GM12878 (cell line): ENCODE measurements at regions not wholly inside any gene's neighbourhood (a gene's known extent, or its start where the extent isn't known, plus 50 kb on each side); places are given as distances from the start of the nearest gene placed in this dataset.

Experiments
- CBFB ChIP-seq: IDR thresholded peaks from 2 replicates; pipeline ENCODE4 v1.6.1; 2016; ENCODE audit warnings: antibody characterized with exemption, low read depth
- CTCF ChIP-seq, 3 experiments: IDR thresholded peaks in 2 of 3; conservative IDR thresholded peaks in 1 of 3; 2 replicates each; pipeline ENCODE4 v1.5.1; 2011; ENCODE audit warnings: low read depth in 3 of 3, low read length in 3 of 3, mild to moderate bottlenecking in 3 of 3, control low read depth in 2 of 3, moderate library complexity in 2 of 3, inconsistent platforms in 1 of 3, mixed read lengths in 1 of 3; ENCODE audit not compliant: control insufficient read depth in 2 of 3, insufficient read depth in 1 of 3; ENCODE audit errors: extremely low read depth in 1 of 3
- HCFC1 ChIP-seq: fragments of 150-350 bp; IDR thresholded peaks from 2 replicates; pipeline ENCODE4 v1.6.1; 2014; ENCODE audit warnings: low read length
- HDAC6 ChIP-seq: fragments of 200-600 bp; sonication (generic); IDR thresholded peaks from one replicate; pipeline ENCODE4 v1.8.0; 2017; ENCODE audit warnings: antibody characterized with exemption; ENCODE audit not compliant: unreplicated experiment
- IKZF1 ChIP-seq: fragments of 450-650 bp; conservative IDR thresholded peaks from 2 replicates; pipeline ENCODE4 v1.6.1; 2017; ENCODE audit warnings: antibody characterized with exemption, mild to moderate bottlenecking
- KDM1A ChIP-seq: fragments of 200-600 bp; sonication (generic); IDR thresholded peaks from 2 replicates; pipeline ENCODE4 v1.6.1; 2016; ENCODE audit warnings: borderline replicate concordance
- NR2F1 ChIP-seq: fragments of 450-650 bp; conservative IDR thresholded peaks from 2 replicates; pipeline ENCODE4 v1.6.1; 2017; ENCODE audit warnings: mild to moderate bottlenecking
- NRF1 ChIP-seq: conservative IDR thresholded peaks from 2 replicates; pipeline ENCODE4 v1.6.1; 2011; ENCODE audit warnings: mild to moderate bottlenecking, low read depth, low read length, improper control_type of control experiment
- POLR2AphosphoS5 ChIP-seq: IDR thresholded peaks from 2 replicates; pipeline ENCODE4 v1.6.1; 2011; ENCODE audit warnings: mild to moderate bottlenecking, low read length, inconsistent platforms
- REST ChIP-seq: IDR thresholded peaks from 2 replicates; pipeline ENCODE4 v1.6.1; 2012; ENCODE audit warnings: mild to moderate bottlenecking, low read depth, low read length
- SIX5 ChIP-seq: IDR thresholded peaks from 2 replicates; pipeline ENCODE4 v1.6.1; 2011; ENCODE audit warnings: mild to moderate bottlenecking, low read depth, low read length, moderate library complexity; ENCODE audit not compliant: severe bottlenecking
- SUZ12 ChIP-seq: fragments of 200-600 bp; sonication (generic); IDR thresholded peaks from one replicate; pipeline ENCODE4 v1.6.1; 2018; ENCODE audit warnings: antibody characterized with exemption, mild to moderate bottlenecking; ENCODE audit not compliant: unreplicated experiment
- ZNF207 ChIP-seq: fragments of 450-650 bp; IDR thresholded peaks from 2 replicates; pipeline ENCODE4 v1.6.1; 2014; ENCODE audit warnings: antibody characterized with exemption, mild to moderate bottlenecking, borderline replicate concordance

- no peak for TF ChIP-seq CTCF (IDR thresholded peaks at IDR 0.05 in 2 of 3, conservative IDR thresholded peaks at IDR 0.05 in 1 of 3; ENCODE audit: control insufficient read depth in 2 of 3, extremely low read depth in 1 of 3, insufficient read depth in 1 of 3, low read depth in 3 of 3, low read length in 3 of 3)
- no peak for TF ChIP-seq REST
- no peak for TF ChIP-seq SUZ12
- TF ChIP-seq HCFC1: no peak
- TF ChIP-seq POLR2AphosphoS5: no peak
- TF ChIP-seq IKZF1: no peak
- TF ChIP-seq ZNF207: no peak
- no peak for TF ChIP-seq NR2F1
- TF ChIP-seq SIX5: no peak
- TF ChIP-seq KDM1A: no peak
- no peak for TF ChIP-seq HDAC6
- no peak for TF ChIP-seq CBFB
- no peak for TF ChIP-seq NRF1
Observed at GRCh38 chr11:42661942-42662341, 649.9 kb upstream of the API5 start.
